Panc1 (cell line): ENCODE measurements at regions not wholly inside any gene's neighbourhood (a gene's known extent, or its start where the extent isn't known, plus 50 kb on each side); places are given as distances from the start of the nearest gene placed in this dataset.
"Not testable (repeated sequence)": the region's sequence is repeated elsewhere in the genome, so short reads cannot be mapped to it uniquely, and the experiment has no call there.

Experiments
- CTCF ChIP-seq: fragments of 450-650 bp; IDR thresholded peaks from 2 replicates; pipeline ENCODE4 v1.5.1; 2017; ENCODE audit warnings: mild to moderate bottlenecking
- SIN3A ChIP-seq: IDR thresholded peaks from 2 replicates; pipeline ENCODE4 v1.6.1; 2012; ENCODE audit warnings: low read depth, mild to moderate bottlenecking, low read length, moderate library complexity, borderline replicate concordance; ENCODE audit not compliant: insufficient read depth
- TCF7L2 ChIP-seq: IDR thresholded peaks from 2 replicates; pipeline ENCODE4 v1.6.1; 2011; ENCODE audit warnings: mild to moderate bottlenecking, low read depth, low read length, inconsistent platforms

GRCh38 chr21:9614011-9614410 is 907.4 kb upstream of the TPTE start:
- TF ChIP-seq CTCF, TCF7L2, SIN3A: not testable (repeated sequence)
